IMR-90 (cell line): ENCODE measurements at regions not wholly inside any gene's neighbourhood (a gene's known extent, or its start where the extent isn't known, plus 50 kb on each side); places are given as distances from the start of the nearest gene placed in this dataset.

Source experiments
- ATAC-seq: fragments of 200-7000 bp; cut with Tn5 transposase; 2 replicates; pipeline ENCODE4 v1.9.1; 2020; ENCODE audit warnings: low read depth, mild to moderate bottlenecking, moderate library complexity
- BruUV-seq: library from RNA; stranded (reverse); fragments of 400-500 nt; replicated peaks from 2 replicates; lab custom pipeline; 2021; lab: Mats Ljungman, UMichigan
- CTCF ChIA-PET: fragments of 300-600 bp; formaldehyde crosslinking; extraction: SDS; loops from one replicate; lab custom pipeline; 2021; ENCODE audit warnings: antibody characterized with exemption; lab: Yijun Ruan, JAX
- POLR2A ChIA-PET: fragments of 300-600 bp; sonication (Branson Sonifier 250); formaldehyde crosslinking; loops from one replicate; lab custom pipeline; 2022; ENCODE audit warnings: antibody characterized with exemption; ENCODE audit not compliant: unreplicated experiment; lab: Charles Lee
- DNase-seq: peaks from one replicate; pipeline ENCODE4 v3.0.0; 2013
- H2AFZ ChIP-seq: replicated peaks from 2 replicates; pipeline ENCODE3; 2013; ENCODE audit warnings: low read length, mild to moderate bottlenecking; ENCODE audit not compliant: poor library complexity
- H2AK5ac ChIP-seq: 2 replicates; pipeline ENCODE4 v1.6.1; 2013; ENCODE audit warnings: low read depth, low read length, inconsistent platforms
- H2AK9ac ChIP-seq: replicated peaks from 2 replicates; pipeline ENCODE3; 2013; ENCODE audit warnings: mild to moderate bottlenecking, low read depth, low read length, moderate library complexity; ENCODE audit not compliant: poor library complexity
- H2BK120ac ChIP-seq: 2 replicates; pipeline ENCODE4 v1.6.1; 2013; ENCODE audit warnings: low read depth, low read length, inconsistent platforms
- H2BK15ac ChIP-seq: 3 replicates; pipeline ENCODE4 v1.6.1; 2013; ENCODE audit warnings: low read depth, low read length, inconsistent platforms
- H2BK20ac ChIP-seq: 2 replicates; pipeline ENCODE4 v1.6.1; 2013; ENCODE audit warnings: low read depth, mild to moderate bottlenecking, inconsistent platforms, low read length, moderate library complexity
- H2BK5ac ChIP-seq: 2 replicates; pipeline ENCODE4 v1.6.1; 2013; ENCODE audit warnings: mild to moderate bottlenecking, low read depth, low read length, inconsistent platforms; ENCODE audit not compliant: poor library complexity, severe bottlenecking
- H3K14ac ChIP-seq: replicated peaks from 2 replicates; pipeline ENCODE4 v1.6.1; 2013; ENCODE audit warnings: low read depth, low read length, inconsistent platforms
- H3K18ac ChIP-seq: 2 replicates; pipeline ENCODE4 v1.6.1; 2013; ENCODE audit warnings: low read depth, low read length, control low read depth
- H3K23ac ChIP-seq: 2 replicates; pipeline ENCODE4 v1.6.1; 2013; ENCODE audit warnings: low read depth, low read length, inconsistent platforms
- H3K27ac ChIP-seq: 2 replicates; pipeline ENCODE4 v1.5.1; 2013; ENCODE audit warnings: mild to moderate bottlenecking, control low read depth, low read length; ENCODE audit not compliant: insufficient read depth
- H3K27me3 ChIP-seq: 2 replicates; pipeline ENCODE4 v1.6.1; 2013; ENCODE audit warnings: low read length; ENCODE audit not compliant: control insufficient read depth, insufficient read depth
- H3K36me3 ChIP-seq: 2 replicates; pipeline ENCODE4 v1.6.1; 2013; ENCODE audit warnings: low read length, mixed read lengths; ENCODE audit not compliant: control insufficient read depth, insufficient read depth
- H3K4ac ChIP-seq: 2 replicates; pipeline ENCODE4 v1.6.1; 2013; ENCODE audit warnings: low read depth, low read length, inconsistent platforms
- H3K4me1 ChIP-seq: 2 replicates; pipeline ENCODE4 v1.6.1; 2013; ENCODE audit warnings: low read length, mixed read lengths; ENCODE audit not compliant: control insufficient read depth, insufficient read depth
- H3K4me2 ChIP-seq: 2 replicates; pipeline ENCODE4 v1.6.1; 2013; ENCODE audit warnings: low read depth, mild to moderate bottlenecking, control low read depth, low read length, moderate library complexity
- H3K4me3 ChIP-seq: 2 replicates; pipeline ENCODE4 v1.5.1; 2013; ENCODE audit warnings: low read depth, mild to moderate bottlenecking, control low read depth, low read length, moderate library complexity; ENCODE audit not compliant: insufficient read depth
- H3K56ac ChIP-seq: 2 replicates; pipeline ENCODE4 v1.6.1; 2013; ENCODE audit warnings: low read length, inconsistent platforms; ENCODE audit not compliant: insufficient read depth; ENCODE audit errors: extremely low read depth
- H3K79me1 ChIP-seq, 2 experiments: 2 replicates each; pipeline ENCODE4 v1.6.1; 2013; ENCODE audit warnings: low read length in 2 of 2, inconsistent platforms in 1 of 2, low read depth in 1 of 2
- H3K9ac ChIP-seq: 2 replicates; pipeline ENCODE4 v1.6.1; 2013; ENCODE audit warnings: low read depth, low read length, control low read depth
- H3K9me1 ChIP-seq: 2 replicates; pipeline ENCODE4 v1.6.1; 2013; ENCODE audit warnings: low read length, inconsistent platforms; ENCODE audit not compliant: insufficient read depth
- H3K9me3 ChIP-seq: 2 replicates; pipeline ENCODE4 v1.6.1; 2013; ENCODE audit warnings: low read length; ENCODE audit not compliant: control insufficient read depth, insufficient read depth
- H4K20me1 ChIP-seq: 2 replicates; pipeline ENCODE4 v1.6.1; 2013; ENCODE audit warnings: low read length, inconsistent platforms; ENCODE audit not compliant: insufficient read depth
- H4K5ac ChIP-seq: 2 replicates; pipeline ENCODE4 v1.6.1; 2013; ENCODE audit warnings: mild to moderate bottlenecking, low read depth, low read length, control low read depth
- H4K8ac ChIP-seq, 2 experiments: 2 replicates each; pipeline ENCODE4 v1.6.1; 2013; ENCODE audit warnings: low read depth in 2 of 2, low read length in 2 of 2, control low read depth in 1 of 2, inconsistent platforms in 1 of 2
- H4K91ac ChIP-seq: 2 replicates; pipeline ENCODE4 v1.6.1; 2013; ENCODE audit warnings: low read depth, low read length, inconsistent platforms; ENCODE audit not compliant: insufficient read depth
- BHLHE40 ChIP-seq: fragments of 150-350 bp; IDR thresholded peaks from 2 replicates; pipeline ENCODE4 v1.6.1; 2016; ENCODE audit warnings: mild to moderate bottlenecking, low read depth, low read length
- CEBPB ChIP-seq: IDR thresholded peaks from 2 replicates; pipeline ENCODE4 v1.6.1; 2012; ENCODE audit warnings: low read depth, low read length, improper control_type of control experiment
- CHD1 ChIP-seq: IDR thresholded peaks from 2 replicates; pipeline ENCODE4 v1.6.1; 2012; ENCODE audit warnings: low read depth, low read length, improper control_type of control experiment
- ELK1 ChIP-seq: fragments of 150-350 bp; IDR thresholded peaks from 2 replicates; pipeline ENCODE4 v1.6.1; 2016; ENCODE audit warnings: low read depth, mild to moderate bottlenecking, low read length, moderate library complexity, borderline replicate concordance
- MAZ ChIP-seq: IDR thresholded peaks from 2 replicates; pipeline ENCODE4 v1.6.1; 2012; ENCODE audit warnings: low read depth, mild to moderate bottlenecking, low read length, improper control_type of control experiment, moderate library complexity, borderline replicate concordance
- MXI1 ChIP-seq: IDR thresholded peaks from 2 replicates; pipeline ENCODE4 v1.6.1; 2012; ENCODE audit warnings: low read depth, mild to moderate bottlenecking, low read length, moderate library complexity, borderline replicate concordance
- NFE2L2 ChIP-seq: fragments of 150-350 bp; IDR thresholded peaks from 2 replicates; pipeline ENCODE4 v1.6.1; 2016; ENCODE audit warnings: low read depth, mild to moderate bottlenecking, low read length
- RCOR1 ChIP-seq: IDR thresholded peaks from 2 replicates; pipeline ENCODE4 v1.6.1; 2012; ENCODE audit warnings: mild to moderate bottlenecking, low read length, improper control_type of control experiment; ENCODE audit not compliant: insufficient replicate concordance
- RFX5 ChIP-seq: IDR thresholded peaks from 2 replicates; pipeline ENCODE4 v1.8.0; 2012; ENCODE audit warnings: low read depth, mild to moderate bottlenecking, low read length, moderate library complexity
- SMC3 ChIP-seq: fragments of 150-350 bp; IDR thresholded peaks from 2 replicates; pipeline ENCODE4 v1.6.1; 2016; ENCODE audit warnings: low read depth, mild to moderate bottlenecking, antibody characterized with exemption, low read length, moderate library complexity
- USF2 ChIP-seq: fragments of 150-350 bp; IDR thresholded peaks from 2 replicates; pipeline ENCODE4 v1.6.1; 2017; ENCODE audit warnings: mild to moderate bottlenecking, antibody characterized with exemption, low read length, low read depth
- WGBS, 2 experiments: methylation state at CpG; one replicate each; pipeline versions ENCODE4 v1.1.5 to v1.1.7; 2013; ENCODE audit warnings: missing lambda C conversion rate in 2 of 2; ENCODE audit not compliant: insufficient read length in 1 of 2; ENCODE audit errors: extremely low coverage in 2 of 2; 5-methylcytosine and 5-hydroxymethylcytosine counted together
- dilution Hi-C: fragments of 300-500 bp; cut with HindIII; formaldehyde crosslinking; loops from one replicate; pipeline ENCODE4 v1.14.3; 2018; ENCODE audit warnings: low sequenced_read_pairs; ENCODE audit not compliant: unreplicated experiment
- in situ Hi-C: fragments of 300-500 bp; cut with MboI; formaldehyde crosslinking; loops from 3 replicates; pipeline ENCODE4 v1.14.3; 2019; ENCODE audit warnings: low sequenced_read_pairs, inconsistent platforms, mixed read lengths
- intact Hi-C: fragments of 100-400 bp; cut with micrococcal nuclease; formaldehyde crosslinking; loops from 2 replicates; pipeline ENCODE4 v1.10.0; 2022
- TF ChIP-seq, protein P1 (sequence below): conservative IDR thresholded peaks from 2 replicates; pipeline ENCODE4 v1.5.1; 2012; ENCODE audit warnings: mild to moderate bottlenecking, low read depth, low read length, improper control_type of control experiment

DNA sequence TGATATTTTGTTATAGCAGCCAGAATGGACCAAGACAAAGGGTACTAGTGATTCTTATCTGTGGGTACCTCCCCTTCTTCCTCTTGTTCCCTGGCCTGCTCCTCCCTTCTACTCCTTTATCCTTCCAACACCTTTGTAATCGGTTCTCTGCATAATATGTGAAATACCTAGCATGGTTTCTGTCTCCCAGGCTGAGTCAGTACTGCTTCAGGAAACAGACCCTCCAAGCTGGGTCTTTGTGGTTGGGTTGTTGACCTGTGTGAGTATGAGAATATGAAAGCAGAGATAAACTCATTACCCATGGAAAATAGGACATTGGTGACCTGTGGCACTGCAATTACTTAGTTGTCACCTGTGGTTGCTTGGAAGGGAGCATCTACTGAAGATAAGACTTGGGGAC lies 69.3 kb upstream of the KLF13 start:
- dilution Hi-C loops (no loop called here), intact Hi-C loops (no loop called here), in situ Hi-C loops (no loop called here)
- Histone ChIP-seq H3K4me1 (no peaks in the 10 kb centered on the region), H3K18ac (no peak overlapping the region), H2BK5ac (no peak overlapping the region), H3K4me3 (no peak overlapping the region), H4K20me1 (no peaks in the 10 kb centered on the region), H3K79me1 (no peaks in the 10 kb centered on the region), H3K36me3 (no peaks in the 10 kb centered on the region), H2BK15ac (no peak overlapping the region), H2AK5ac (no peak overlapping the region), H4K8ac (no peak overlapping the region), H2BK120ac (no peak overlapping the region), H3K56ac (no peak overlapping the region), H2BK20ac (no peak overlapping the region), H4K5ac (no peak overlapping the region), H3K14ac (no peak overlapping the region), H3K4ac (no peak overlapping the region), H3K23ac (no peak overlapping the region), H3K4me2 (no peak overlapping the region), H3K27ac (no peak overlapping the region), H2AK9ac (no peak overlapping the region), H3K9me3 (peaks cover 2% of the 10 kb centered on the region; the same call in 1 of the 2 replicates), H3K27me3 (peaks cover 7% of the 10 kb centered on the region), H4K91ac (no peak overlapping the region), H2AFZ (no peak overlapping the region), H3K9ac (no peak overlapping the region), H3K9me1 (no peaks in the 10 kb centered on the region)
- ATAC-seq: no peak
- ChIA-PET POLR2A (no interaction called here), CTCF (no interaction called here)
- no peak for DNase-seq
- WGBS, 2 experiments: no CpG with 5 or more reads among the region's 1 CpG
- no TSS peak for BruUV-seq
- no peak for TF ChIP-seq CEBPB
- TF ChIP-seq NFE2L2: no peak
- no peak for TF ChIP-seq ELK1
- TF ChIP-seq RFX5: no peak
- TF ChIP-seq, protein P1, sequence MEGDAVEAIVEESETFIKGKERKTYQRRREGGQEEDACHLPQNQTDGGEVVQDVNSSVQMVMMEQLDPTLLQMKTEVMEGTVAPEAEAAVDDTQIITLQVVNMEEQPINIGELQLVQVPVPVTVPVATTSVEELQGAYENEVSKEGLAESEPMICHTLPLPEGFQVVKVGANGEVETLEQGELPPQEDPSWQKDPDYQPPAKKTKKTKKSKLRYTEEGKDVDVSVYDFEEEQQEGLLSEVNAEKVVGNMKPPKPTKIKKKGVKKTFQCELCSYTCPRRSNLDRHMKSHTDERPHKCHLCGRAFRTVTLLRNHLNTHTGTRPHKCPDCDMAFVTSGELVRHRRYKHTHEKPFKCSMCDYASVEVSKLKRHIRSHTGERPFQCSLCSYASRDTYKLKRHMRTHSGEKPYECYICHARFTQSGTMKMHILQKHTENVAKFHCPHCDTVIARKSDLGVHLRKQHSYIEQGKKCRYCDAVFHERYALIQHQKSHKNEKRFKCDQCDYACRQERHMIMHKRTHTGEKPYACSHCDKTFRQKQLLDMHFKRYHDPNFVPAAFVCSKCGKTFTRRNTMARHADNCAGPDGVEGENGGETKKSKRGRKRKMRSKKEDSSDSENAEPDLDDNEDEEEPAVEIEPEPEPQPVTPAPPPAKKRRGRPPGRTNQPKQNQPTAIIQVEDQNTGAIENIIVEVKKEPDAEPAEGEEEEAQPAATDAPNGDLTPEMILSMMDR: no peak
- no peak for TF ChIP-seq MXI1
- no peak for TF ChIP-seq RCOR1
- TF ChIP-seq BHLHE40: no peak
- no peak for TF ChIP-seq SMC3
- no peak for TF ChIP-seq CHD1
- no peak for TF ChIP-seq USF2
- TF ChIP-seq MAZ: no peak
